NCI-H1105 (cell line): ENCODE measurements at regions not wholly inside any gene's neighbourhood (a gene's known extent, or its start where the extent isn't known, plus 50 kb on each side); places are given as distances from the start of the nearest gene placed in this dataset.
A peak's percentile ranks its signal among the peaks of the same experiment; 100 is the strongest.

ENCODE experiments used
- DNase-seq: peaks from one replicate; lab custom pipeline; 2025; lab: John Stamatoyannopoulos, UW

GRCh38 chr5:167710444-167711073 lies 580.9 kb upstream of the WWC1 start:
- DNase-seq, result no peak

- no peak for DNase-seq
Measured at GRCh38 chr5:167712986-167713585, 578.4 kb upstream of the WWC1 start.

- no peak for DNase-seq
Measured at GRCh38 chr5:167713896-167714295, 577.5 kb upstream of the WWC1 start.

GRCh38 chr5:167716126-167716775 lies 575.2 kb upstream of the WWC1 start:
- no peak for DNase-seq

GRCh38 chr5:167720259-167720658 lies 571.2 kb upstream of the WWC1 start:
- no peak for DNase-seq

GRCh38 chr5:167720676-167721260 lies 570.7 kb upstream of the WWC1 start:
- DNase-seq, result no peak

GRCh38 chr5:167721926-167722440 lies 569.5 kb upstream of the WWC1 start:
- no peak for DNase-seq

DNA sequence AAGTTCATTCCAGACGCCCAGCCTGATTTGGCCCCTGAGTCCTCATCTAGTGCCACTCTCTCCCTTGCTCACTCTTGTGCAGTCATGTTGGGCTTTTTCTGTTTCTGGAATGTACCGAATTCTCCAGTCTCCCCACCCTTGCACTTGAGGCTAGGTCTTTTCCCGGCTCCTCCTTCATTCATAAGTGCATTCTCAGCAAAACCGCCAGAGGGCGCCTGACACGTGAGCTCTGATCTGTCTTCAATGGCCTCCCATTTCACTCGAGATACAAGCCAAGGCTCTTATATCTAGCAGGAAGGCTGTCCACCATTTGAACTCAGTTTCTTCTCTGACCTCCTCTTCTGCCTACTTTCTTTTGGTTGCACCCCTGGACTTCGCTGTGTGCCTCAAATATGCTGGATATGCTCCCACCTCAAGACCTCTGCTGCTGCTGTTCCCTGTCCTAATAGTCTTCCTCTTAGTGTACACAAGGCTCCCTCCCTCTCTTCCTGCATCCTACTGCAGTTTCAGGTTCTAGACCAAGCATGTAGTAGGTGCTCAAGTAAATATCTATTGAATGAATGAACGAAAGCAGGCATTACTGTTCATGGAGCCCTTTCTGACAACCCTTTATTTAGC lies 568.1 kb upstream of the WWC1 start:
- DNase-seq, result peak; percentile 26

DNA sequence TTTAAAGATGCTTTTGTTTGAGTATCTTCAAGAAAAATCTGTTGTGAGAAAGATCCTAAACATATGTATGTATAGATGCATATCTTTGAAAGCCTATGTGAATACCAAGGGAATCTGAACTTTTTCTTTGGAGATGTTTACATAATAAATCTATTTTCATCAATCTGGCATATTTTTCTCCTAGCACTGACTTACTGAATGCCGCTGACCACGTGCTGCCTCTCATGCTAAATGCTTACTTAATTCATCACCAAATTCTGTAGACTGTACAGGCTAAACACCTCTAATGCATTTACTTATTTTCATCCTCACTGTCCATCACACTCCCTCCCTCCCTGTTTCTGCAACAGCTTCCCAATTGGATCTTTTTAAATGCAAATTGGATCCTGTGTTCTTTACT lies 566.2 kb upstream of the WWC1 start:
- DNase-seq, result no peak

DNA sequence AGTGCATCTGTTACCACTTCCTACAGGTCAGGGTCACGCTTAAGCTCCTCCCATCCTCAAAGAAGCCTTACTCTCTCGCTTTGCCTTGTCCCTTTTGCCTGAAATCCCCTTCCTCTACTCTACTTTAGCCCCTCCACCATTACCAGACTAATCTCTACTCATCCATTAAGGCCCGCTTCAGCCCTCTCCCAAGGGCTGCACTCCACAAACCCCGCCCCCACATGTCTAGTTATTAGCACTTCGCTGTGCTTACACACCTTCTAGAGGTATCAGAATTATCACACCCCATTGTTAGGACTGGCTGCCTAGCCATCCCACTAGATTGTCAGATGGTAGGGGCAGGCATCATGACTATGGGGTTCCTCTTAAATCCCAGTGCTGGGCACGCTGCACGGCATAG lies 565.7 kb upstream of the WWC1 start:
- no peak for DNase-seq

DNA sequence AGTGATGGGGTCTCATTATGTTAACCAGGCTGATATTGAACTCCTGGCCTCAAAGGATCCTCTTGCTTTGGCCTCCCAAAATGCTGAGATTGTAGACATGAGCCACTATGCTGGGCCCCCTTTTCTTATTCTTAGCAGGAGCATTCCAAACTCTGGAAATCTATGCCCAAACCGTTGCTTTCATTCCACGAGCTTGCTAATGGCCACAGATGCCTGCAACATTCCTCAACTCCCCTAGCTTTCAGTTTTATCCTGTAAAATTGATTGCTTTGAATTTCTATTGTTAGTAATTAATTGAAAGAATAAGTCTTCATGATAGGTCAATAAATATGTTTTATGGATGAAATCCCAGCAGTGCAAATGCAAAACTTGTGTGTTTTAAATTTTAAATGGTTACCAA lies 564.8 kb upstream of the WWC1 start:
- no peak for DNase-seq

- no peak for DNase-seq
Measured at GRCh38 chr5:167730121-167730520, 561.3 kb upstream of the WWC1 start.

DNA sequence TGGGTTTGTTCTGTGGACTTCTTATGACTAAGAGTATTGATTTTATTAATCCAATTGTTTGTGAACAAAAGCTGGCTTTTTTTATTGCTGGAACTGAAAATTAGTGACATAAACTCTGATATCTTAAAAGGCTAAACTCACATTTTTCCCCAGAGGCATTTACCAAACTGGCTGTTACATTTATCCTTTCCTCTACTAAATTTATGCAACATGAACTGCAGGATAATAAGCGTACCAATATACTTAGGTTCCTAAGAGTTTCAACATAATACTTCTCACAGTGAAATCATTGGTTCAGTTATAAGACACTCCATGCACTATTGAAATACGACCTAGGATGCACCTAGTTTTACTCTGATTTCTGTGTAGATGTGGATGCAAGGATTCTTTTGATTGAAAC lies 560.8 kb upstream of the WWC1 start:
- DNase-seq, result no peak

- DNase-seq, result no peak
Measured at GRCh38 chr5:167731951-167732350, 559.5 kb upstream of the WWC1 start.

DNA sequence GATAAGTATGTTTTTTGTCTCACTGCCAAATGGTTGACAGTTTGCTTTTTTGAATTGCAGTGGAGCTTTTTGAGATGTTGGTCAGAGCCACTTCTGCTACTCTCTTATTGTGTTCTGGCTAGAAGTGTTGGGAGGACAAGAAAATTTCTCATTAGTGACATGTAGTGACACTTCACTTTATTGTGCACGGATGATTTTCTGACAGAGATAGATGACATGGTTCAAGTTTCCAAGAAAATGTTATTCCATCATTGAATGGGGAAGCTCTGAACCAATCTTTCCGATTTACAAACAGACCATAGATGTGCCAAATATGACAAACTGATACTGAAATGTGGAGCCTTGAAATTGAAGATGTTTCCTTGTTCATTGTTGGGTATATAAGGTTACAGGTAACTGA lies 558.9 kb upstream of the WWC1 start:
- DNase-seq, result no peak

DNA sequence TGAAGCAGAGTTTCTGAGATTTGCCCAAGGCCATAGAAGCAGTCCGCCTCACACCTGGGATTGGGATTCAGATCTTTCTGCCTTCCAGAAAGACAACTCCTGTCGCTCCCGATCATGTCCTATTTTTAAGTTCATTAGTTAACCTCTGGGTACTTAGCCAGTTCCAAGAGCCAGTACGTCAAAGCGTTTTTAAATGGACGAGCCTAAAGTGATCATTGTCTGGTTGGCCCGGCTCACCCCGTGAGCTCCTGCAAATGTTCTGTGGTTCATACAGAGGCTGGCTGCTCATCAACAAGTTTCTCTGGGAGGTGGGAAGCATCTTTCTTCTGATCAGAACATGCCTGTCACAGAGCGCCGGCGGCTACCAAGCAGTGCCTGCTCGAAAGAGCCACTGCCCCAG lies 554.5 kb upstream of the WWC1 start:
- no peak for DNase-seq

GRCh38 chr5:167743695-167744464 lies 547.6 kb upstream of the WWC1 start:
- DNase-seq, result no peak

DNA sequence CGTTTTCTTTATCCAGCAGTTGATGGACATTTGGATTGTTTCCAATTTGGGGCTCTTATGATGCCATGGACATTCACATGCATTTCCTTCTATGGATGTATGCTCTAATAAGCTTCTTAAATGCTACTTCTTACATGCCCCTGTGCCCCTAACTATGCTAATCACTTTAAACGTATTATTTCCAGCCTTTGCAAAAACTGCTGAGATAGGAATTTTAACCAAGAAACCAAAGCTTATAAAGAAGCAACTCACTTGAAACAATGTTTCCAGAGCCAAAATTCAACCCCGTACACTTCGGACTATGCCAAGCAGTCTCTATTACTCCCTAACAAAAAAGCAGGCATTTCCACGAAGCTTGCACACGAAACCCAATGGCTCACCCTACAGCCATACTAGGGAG lies 545.6 kb upstream of the WWC1 start:
- no peak for DNase-seq

- no peak for DNase-seq
Measured at GRCh38 chr5:167750586-167750985, 540.9 kb upstream of the WWC1 start.

DNA sequence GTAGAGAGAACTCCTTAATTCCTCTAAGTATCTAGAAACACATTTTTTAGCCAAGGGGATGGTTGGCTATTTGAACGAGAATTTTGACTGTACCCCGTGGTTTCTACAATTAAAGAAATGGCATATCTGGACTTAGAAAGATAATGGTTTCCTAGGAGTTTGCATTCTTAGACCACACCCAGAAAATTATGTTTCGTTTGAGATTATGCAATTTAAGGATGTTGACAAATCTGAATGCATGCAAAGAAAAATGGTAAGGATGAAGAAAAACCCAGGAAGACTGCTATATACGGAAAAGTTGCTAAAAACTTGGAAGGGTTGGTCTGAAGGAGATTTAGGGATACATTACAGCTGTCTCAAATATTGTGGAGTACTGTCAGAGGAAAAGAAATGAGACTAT lies 538.5 kb upstream of the WWC1 start:
- DNase-seq, result no peak

GRCh38 chr5:167753725-167754490 lies 537.5 kb upstream of the WWC1 start:
- DNase-seq, result no peak
